ENCODE measurements at regions not wholly inside any gene's neighbourhood (a gene's known extent, or its start where the extent isn't known, plus 50 kb on each side); places are given as distances from the start of the nearest gene placed in this dataset.

DNA sequence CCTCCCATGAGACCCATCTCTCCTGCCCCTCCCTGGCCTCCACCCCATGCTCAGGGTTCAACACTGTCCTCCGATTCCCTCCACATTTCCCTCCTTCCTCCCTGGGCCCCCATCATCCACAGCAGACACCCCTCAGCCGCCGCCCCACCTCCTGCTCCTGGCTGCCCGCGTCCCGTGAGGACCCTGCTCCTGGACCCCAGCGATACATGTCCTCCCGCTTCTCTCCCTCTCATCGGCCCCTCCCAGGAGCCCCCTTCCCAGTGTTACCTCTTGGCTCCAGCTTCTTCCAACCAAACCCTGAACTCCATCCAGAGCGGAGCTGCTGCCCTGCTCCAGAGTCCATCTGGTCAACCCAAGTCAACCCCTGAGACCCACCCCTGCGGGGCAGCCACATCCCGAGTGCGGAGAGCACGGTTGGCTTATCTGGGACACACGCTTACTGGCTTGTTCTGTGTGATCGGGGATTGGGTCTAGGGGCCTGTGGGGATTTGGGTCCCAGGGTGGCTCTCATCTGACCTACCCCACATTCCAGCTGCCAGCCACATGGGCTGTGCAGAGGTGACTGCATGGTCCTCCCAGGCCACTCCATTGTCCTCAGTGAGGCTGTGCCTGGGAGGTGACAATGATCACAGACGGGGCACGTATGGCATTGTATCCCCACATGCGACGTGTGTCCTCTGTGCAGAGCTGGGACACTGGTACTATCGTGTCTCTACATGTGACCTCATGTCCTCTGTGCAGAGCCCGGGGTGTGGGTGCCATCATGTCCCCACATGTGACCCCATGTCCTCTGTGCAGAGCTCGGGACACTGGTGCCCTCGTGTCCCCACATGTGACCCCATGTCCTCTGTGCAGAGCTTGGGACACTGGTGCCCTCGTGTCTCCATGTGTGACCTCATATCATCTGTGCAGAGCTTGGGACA, 333.6 kb downstream of the ADGRD1 start:
- TF ChIP-seq POLR2AphosphoS5 (IDR thresholded peaks at IDR 0.05; ENCODE audit: low read depth), result no peak
- TF ChIP-seq, protein P1, sequence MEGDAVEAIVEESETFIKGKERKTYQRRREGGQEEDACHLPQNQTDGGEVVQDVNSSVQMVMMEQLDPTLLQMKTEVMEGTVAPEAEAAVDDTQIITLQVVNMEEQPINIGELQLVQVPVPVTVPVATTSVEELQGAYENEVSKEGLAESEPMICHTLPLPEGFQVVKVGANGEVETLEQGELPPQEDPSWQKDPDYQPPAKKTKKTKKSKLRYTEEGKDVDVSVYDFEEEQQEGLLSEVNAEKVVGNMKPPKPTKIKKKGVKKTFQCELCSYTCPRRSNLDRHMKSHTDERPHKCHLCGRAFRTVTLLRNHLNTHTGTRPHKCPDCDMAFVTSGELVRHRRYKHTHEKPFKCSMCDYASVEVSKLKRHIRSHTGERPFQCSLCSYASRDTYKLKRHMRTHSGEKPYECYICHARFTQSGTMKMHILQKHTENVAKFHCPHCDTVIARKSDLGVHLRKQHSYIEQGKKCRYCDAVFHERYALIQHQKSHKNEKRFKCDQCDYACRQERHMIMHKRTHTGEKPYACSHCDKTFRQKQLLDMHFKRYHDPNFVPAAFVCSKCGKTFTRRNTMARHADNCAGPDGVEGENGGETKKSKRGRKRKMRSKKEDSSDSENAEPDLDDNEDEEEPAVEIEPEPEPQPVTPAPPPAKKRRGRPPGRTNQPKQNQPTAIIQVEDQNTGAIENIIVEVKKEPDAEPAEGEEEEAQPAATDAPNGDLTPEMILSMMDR (IDR thresholded peaks at IDR 0.05; ENCODE audit: insufficient read depth, low read length), result no peak
- TF ChIP-seq, protein P2, sequence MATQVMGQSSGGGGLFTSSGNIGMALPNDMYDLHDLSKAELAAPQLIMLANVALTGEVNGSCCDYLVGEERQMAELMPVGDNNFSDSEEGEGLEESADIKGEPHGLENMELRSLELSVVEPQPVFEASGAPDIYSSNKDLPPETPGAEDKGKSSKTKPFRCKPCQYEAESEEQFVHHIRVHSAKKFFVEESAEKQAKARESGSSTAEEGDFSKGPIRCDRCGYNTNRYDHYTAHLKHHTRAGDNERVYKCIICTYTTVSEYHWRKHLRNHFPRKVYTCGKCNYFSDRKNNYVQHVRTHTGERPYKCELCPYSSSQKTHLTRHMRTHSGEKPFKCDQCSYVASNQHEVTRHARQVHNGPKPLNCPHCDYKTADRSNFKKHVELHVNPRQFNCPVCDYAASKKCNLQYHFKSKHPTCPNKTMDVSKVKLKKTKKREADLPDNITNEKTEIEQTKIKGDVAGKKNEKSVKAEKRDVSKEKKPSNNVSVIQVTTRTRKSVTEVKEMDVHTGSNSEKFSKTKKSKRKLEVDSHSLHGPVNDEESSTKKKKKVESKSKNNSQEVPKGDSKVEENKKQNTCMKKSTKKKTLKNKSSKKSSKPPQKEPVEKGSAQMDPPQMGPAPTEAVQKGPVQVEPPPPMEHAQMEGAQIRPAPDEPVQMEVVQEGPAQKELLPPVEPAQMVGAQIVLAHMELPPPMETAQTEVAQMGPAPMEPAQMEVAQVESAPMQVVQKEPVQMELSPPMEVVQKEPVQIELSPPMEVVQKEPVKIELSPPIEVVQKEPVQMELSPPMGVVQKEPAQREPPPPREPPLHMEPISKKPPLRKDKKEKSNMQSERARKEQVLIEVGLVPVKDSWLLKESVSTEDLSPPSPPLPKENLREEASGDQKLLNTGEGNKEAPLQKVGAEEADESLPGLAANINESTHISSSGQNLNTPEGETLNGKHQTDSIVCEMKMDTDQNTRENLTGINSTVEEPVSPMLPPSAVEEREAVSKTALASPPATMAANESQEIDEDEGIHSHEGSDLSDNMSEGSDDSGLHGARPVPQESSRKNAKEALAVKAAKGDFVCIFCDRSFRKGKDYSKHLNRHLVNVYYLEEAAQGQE (IDR thresholded peaks at IDR 0.05; ENCODE audit: insufficient replicate concordance, low read depth), result no peak
- TF ChIP-seq SPI1 (IDR thresholded peaks at IDR 0.05; ENCODE audit: borderline replicate concordance, low read depth), result no peak
